A673 (cell line): ENCODE measurements at regions not wholly inside any gene's neighbourhood (a gene's known extent, or its start where the extent isn't known, plus 50 kb on each side); places are given as distances from the start of the nearest gene placed in this dataset.

ENCODE experiments used
- CTCF ChIP-seq: fragments of 300-800, 200-600 bp; sonication (generic); conservative IDR thresholded peaks from 2 replicates; pipeline ENCODE4 v1.5.1; 2017; ENCODE audit warnings: low read depth, mild to moderate bottlenecking, antibody characterized with exemption, low read length, moderate library complexity, mixed read lengths
- EZH2 ChIP-seq: fragments of 200-600 bp; sonication (generic); IDR thresholded peaks from 2 replicates; pipeline ENCODE4 v1.6.1; 2017; ENCODE audit warnings: borderline replicate concordance, low read depth, mild to moderate bottlenecking, mixed read lengths, antibody characterized with exemption, low read length; ENCODE audit not compliant: poor library complexity, severe bottlenecking

- TF ChIP-seq CTCF: no peak
- TF ChIP-seq EZH2: no peak
Observed at GRCh38 chr22:48644108-48644507, 1183.6 kb downstream of the BRD1 start.
